ENCODE measurements at regions not wholly inside any gene's neighbourhood (a gene's known extent, or its start where the extent isn't known, plus 50 kb on each side); places are given as distances from the start of the nearest gene placed in this dataset.
"Not testable (repeated sequence)": the region's sequence is repeated elsewhere in the genome, so short reads cannot be mapped to it uniquely, and the experiment has no call there.

DNA sequence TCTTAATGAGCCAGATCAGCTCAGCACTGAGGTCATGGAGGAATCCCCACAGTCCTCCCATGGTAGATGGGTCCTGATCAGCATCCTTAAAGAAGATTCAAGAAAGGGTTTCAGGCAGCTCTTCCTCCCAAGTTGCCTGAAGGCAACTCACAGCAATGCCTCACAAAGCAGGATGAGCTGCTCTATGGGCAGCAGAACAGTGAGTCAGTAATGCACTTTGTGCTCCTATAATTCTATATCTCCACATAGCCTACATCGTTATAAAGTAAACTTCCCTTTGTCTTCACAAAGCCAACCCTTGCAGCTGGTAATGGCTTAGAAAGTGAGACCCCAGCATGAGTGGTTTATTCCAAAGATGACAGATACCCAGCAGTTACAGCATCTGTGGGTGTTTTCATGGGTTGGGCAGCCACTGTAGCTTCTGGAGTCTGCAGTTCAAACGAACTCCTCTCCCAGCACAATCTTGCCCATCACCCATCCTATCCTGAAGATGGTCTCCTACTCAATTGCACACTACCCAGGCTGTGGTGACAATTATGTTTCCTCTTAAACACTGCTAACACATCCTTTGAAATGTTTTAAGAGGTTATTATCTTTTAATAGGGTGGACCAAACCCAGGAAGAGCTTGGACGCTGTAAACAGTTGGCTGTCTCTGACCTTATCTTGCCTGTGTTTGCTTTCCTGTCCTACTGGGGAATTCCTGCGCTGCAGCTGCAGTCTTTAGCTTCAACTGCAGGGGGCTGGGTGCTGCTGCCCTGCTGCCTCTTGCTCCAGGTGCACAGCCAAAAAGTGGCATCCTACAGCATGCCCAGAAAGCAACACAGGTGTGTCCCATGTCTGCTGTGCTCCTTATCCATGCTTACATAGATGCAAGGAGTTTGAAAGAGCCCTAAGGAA, 286.9 kb downstream of the ANAPC1 start:
- DNase-seq = not testable (repeated sequence)

DNA sequence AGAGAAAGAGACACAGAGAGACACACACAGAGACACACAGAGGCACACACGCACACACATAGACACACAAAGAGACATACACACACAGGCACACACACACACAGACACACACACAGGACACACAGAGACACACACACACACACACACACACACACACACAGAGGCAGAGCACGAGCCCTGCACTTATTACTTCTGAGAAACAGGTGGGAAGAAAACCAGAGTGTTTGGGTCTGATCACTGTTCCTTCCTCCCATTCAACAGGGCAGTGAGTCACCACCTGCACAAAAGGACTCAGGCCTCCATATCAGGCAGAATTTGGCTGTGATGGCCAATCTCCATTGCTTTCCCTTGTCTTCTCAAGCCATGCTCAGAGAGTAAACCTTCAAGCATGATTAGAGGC, 285.0 kb downstream of the ANAPC1 start:
- DNase-seq = not testable (repeated sequence)

DNA sequence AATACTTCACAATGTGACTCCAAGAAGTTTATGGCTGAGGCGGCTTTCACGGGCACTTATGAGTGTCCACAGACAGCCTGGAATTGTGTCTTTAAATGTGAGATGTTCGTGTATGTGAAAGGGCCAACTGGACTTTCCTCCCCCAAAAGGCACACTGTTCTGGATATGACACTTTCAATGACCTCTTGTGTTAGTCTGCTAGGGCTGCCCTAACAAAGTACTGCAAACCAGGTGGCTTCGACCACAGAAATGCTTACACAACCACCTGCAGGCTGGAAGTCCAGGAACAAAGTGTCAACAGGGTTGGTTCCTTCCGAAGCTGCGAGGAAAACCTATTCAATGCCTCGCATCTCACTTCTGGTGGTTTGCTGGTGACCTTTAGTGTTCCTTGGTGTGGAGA, 281.7 kb downstream of the ANAPC1 start:
- not testable (repeated sequence) for DNase-seq

DNA sequence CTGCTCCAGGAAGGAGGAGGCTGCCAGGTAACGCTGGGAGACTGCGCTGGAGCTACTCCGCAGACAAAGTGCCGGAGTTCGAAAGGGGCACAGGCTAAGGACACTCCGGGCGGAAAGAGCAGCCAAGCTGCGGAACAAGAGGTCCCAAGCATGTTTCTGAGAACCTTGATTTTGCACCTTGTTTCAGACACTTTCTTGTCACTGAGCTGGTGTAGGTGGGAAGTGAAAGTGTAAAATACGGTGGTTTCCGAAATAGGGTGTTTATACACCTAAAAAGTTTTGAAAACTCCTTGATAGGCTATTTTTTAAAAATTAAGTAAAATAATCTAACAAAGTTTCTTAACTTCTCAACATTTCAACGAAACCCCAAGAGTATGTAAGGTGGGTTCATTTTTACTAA, 278.2 kb downstream of the ANAPC1 start:
- not testable (repeated sequence) for DNase-seq

DNA sequence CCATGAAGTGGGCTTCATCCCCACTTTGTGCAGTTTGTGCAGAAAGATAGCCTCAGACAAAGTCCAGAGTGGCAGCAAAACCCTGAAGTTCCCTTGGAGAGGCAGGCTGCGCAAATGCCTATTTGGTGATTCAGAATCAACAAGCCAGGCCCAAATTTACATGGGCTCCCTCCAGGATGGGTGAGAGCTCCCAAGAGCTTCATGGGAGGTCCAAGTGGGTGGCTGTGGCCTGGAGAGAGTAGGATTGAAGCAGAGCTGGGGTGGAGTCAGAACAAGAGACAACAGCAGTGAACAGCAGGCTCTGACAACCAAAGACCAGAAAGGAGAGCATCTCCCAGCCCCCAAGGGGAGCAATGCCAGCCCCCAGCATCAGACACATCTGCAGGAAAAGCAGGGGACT, 277.4 kb downstream of the ANAPC1 start:
- DNase-seq = not testable (repeated sequence)

DNA sequence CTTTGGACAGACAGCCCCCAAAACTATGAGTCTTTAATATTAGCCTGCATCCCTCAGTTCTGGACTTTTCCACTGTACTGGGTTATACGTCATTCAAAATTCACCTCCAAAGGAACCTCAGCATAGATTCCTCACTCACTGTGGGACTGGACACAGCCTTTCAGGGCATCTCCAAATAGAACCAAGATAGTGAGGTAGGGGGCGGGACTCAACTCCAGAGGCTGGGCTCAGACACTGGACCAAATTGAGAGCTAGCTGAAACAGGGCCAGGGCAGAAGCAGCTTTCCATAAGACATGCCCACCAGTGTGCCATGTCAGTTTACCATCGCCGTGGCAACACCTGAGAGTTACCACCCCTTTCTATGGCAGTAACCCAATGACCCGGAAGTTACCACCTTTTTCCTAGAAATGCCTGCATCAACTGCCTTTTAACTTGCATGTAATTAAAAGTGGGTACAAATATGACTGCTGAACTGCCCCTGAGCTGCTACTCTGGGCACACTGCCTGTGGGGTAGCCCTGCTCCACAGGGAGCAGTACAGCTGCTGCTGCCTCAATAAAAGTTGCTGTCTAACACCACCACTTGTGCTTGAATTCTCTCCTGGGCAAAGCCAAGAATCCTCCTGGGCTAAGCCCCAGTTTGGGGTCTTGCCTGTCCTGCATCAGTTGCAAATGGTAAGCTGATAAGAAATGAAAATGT, 274.7 kb downstream of the ANAPC1 start:
- DNase-seq = not testable (repeated sequence)

DNA sequence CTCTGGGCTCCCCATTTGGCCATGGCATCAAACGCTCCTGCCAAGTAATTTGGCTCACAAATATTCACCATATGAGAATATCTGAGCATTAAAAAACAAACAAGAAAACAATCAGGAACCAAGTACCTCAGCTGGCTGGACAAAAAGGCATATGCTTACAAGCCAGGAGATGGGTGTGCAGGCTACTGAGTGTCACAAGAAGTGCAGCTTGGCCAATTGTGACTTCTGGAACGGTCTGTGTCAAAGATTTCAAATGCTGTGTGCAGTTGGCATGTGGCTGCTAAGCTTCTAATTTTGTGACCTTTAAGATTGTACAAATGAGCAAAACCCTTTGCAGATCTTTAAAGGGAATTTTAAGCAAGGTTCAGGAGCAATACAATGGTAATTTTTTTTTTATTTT, 274.0 kb downstream of the ANAPC1 start:
- DNase-seq = not testable (repeated sequence)

DNA sequence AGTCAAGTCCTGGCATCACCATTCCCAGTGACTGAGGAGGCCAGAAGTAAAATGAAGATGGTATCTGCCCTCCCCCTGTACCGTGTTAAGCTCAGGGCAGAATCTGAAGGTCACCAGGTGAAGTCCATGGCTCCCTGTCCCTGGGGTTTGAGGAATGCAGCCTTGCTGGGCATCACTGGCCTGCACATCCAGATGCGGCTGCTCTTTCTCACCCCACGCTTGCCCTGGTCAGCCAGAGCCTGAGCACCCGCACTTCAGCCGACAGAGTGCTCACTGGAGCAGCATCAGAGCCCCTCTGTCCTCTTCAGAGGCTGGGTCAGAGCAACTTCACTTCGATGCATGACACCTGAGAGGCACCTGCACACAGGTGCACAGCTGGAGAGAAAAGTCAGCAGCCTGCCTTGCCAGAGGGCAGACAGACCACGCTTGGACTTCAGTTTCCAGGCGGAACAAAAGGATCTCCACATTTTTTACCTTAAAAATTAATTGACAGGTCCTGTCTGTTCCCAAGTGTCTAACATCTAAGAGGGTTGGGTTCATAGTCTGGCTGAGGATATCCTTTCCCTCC, 267.3 kb downstream of the ANAPC1 start:
- no peak for DNase-seq

DNA sequence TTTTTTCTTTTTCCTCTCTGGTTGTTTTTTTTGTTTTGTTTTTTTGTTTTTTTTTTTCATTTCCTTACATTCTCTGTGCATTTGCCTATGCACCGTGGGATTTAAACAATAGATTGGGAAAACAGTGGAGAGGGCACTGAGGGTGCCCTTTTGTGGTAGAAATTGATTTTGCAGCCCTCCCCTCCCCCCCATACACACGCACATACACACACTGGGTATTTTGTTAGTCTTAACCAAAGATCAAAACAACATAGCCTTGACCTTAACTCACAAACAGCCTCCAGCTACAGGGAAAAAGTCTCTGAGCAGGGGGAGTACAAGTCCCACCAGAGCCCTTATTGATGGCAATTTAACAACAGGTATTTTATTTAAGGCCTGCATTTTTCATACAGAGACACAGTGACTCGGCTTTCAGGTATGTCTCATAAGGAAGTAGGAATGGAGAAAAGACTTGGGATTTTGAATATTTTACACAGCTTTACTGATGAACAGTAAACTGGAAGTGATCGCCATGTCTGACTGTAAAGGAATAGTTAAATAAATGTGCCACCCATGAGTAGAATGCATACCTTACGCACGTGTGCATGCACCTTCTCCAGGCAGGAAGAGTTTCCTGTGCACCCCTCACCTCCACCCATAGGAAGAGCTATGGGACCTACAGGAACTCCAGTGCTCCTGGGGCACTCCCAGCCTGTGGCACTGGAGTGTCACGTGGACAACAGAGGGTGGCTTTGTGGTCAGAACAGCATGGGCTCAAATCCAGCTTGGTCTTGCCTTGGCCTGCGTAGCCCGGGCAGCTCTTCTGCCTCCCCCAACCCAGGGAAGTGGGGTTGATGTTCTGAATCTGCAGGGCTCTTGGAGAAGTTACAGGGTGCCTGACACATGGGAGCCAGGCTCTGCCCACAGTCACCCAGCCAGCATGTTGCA, 266.4 kb downstream of the ANAPC1 start:
- no peak for DNase-seq

DNA sequence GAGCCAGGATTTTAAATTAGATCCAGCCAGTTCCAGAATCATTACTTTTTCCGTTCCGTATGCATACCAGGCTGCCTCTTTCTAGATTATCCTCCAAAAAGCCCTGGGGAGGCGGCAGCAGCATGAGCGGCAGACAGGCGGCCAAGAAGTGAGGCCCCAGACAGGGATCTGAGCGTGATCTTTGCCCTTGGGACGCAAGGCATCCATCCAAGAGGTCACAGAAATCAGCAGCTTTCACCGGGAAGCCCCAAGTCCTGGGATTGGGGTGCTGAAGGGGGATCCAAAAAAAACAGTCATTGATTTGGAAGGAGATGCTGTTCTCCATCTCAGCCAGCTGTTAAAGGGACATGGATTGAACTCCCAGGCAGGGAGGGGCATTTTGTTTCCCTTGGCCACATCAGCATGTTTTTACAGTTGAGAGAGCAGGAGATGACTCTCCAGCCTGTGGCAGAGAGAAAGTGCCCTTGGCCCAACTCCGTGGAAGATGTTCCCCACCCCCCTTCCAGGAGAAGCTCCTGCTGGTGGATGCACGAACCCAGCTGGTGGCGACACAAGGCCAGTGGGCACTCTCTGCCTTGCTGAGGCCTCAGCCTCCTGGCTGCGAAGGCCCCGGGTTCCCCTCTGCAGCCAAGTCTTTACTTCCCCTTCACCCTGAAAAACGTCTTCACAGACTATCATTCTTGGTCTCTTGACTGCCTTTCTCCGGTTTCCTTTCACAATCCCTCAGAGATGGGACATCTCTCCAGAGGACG, 265.6 kb downstream of the ANAPC1 start:
- no peak for DNase-seq

DNA sequence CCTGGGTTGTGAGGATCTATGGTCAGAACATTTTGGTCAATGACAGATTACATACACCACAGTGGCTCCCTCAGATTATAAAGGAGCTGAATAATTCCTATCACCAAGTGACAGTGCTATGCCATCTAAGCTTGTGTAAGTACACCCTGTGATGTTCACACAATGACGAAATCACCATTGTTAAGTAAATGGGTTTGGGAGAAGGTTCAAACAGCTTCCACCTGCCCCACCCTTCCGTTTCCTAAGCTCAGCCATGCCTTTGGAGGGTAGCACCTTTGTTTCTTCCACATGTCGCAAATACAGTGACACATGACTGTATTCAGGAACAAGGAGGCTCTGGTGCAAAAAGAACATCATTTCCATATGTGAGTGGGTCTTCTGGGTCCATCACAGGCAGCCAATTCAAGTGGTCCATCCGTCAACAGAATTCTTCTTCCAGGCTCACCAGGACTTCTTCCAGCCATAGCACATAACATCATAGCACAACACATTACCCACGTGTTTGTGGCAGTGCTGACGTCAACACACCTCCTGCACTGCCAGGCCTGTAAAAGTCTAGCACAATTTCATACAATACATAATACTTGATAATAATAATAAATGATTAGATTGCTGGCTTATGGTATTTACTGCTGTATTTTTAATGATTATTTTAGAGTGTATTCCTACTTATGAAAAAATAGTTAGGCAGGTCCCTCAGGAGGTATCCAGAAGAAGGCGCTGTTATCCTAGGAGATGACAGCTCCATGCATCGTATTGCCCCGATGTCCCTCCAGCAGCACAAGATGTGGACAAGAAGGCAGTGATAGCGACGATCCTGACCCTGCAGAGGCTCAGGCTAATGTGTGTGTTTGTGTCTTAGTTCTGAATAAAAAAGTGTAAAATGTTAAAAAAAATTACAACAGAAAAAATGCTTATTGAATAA, 264.8 kb downstream of the ANAPC1 start:
- no peak for DNase-seq

DNA sequence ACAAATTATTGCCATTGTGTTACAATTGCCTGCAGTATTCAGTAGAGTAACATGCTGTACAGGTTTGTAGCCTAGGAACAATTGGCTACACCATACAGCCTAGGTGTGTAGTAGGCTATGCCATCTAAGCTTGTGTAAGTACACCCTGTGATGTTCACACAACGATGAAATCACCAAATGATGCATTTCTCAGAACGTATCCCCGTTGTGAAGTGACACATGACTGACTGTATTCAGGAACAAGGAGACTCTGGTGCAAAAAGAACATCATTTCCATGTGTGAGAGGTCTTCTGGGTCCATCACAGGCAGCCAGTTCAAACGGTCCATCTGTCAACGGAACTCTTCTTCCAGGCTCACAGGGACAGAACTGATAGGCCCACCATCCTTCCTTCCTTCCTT, 263.7 kb downstream of the ANAPC1 start:
- no peak for DNase-seq

DNA sequence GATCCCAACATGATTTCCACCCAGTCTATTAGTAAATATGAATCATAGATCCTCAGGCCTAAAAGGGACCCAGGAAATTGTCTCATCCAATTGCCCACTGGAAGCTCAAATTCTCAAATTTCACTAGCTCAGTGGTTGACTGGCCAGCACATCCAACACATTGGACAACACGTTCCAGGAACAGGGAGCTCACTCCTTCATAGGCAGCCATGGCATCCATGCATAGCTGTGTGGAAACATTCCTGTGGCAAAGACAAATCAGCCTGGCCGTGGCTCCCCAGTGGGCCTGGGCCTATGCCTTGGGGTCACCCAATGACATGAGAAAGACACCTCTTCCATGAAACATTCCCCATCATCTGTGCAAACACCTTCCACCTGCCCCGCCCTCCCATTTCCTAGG, 261.1 kb downstream of the ANAPC1 start:
- DNase-seq = no peak

DNA sequence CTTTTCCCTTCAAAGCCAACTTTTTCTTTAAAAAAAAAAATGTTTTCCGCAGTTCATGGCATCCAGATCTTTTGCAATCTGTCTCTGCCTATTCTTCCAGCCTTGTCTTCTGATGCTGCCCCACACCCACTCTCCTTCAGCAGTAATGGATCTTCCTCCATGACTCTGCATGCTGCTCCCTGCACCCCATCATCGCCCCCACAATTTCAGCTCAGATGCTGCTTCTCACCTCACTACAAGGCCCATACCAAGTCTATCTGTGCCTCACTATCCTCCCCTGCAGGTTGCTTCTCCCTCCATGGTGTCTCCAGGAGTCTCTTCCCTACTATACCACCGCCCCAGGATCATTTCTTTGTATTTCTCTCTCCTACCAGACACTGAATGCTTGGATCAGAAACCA, 260.6 kb downstream of the ANAPC1 start:
- DNase-seq = no peak

DNA sequence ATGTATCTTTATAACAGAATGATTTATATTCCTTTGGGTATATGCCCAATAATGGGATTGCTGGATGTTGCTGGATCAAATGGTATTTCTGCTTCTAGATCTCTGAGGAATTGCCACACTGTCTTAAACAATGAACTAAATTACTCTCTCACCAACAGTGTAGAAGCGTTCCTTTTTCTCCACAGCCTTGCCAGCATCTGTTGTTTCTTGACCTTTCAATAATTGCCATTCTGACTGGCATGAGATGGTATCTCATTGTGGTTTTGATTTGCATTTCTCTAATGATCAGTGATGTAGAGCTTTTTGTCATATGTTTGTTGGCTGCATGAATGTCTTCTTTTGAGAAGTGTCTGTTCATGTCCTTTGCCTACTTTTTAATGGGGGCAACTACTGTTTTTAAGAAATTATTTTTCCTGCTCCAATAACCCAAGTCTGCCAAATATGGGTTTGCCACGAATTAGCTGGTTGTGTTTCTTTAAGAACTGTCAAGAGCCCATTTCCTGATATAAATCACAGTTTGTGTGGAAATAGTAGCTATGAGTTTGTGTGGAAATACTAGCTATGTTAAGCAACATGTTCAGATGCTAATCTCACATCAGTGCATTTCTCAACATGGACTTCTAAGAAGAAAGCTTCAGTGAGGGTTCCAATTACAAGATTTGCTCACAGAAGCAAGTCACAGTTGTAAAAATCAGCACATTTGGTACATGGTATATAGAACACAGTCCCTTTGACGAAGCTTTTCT, 259.4 kb downstream of the ANAPC1 start:
- no peak for DNase-seq

DNA sequence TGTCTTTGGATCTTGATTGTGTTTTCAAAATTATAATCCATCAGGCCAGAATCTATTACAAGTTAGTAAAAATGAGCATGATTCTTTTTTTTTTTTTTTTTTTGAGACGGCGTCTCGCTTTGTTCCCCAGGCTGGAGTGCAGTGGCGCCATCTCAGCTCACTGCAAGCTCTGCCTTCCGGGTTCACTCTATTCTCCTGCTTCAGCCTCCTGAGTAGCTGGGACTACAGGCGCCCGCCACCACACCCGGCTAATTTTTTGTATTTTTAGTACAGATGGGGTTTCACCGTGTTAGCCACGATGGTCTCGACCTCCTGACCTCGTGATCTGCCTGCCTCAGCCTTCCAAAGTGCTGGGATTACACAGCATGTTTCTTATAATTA, 258.8 kb downstream of the ANAPC1 start:
- not testable (repeated sequence) for DNase-seq

DNA sequence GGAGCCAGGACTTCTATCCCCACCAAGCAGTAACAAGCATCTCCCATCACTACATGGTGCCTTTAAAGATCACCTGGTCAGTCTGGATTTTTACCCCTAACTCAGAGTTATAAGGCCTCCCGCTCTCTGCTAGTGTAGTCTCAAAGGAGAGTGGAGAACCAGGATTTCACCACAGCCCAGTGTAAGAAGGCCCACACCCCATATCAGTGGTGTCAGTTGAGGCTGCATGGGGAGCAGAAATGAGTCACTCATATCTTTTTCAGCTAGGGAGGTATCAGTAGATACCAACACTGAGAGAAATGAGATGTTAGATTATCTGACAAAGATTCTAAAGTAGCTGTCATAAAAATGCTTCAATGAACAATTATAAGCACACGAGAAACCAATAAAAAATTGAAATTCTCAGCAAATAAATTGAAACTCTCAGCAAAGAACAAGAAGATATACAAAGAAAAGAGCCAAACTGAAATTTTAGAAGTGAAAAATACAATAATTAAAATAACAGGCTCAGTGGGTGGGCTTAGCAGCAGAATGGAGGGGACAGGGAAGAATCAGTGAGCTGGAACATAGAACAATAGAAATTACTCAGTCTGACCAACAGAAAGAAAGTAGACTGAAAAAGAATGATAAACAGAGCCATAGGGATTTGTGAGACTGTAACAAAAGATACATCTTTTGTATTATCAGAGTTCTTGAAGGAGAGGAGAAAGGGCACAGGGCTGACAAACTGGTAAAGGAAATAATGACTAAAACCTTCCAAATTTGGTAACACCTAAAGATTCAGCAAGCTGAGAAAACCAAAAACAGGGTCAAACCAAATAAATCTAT, 257.7 kb downstream of the ANAPC1 start:
- no peak for DNase-seq

DNA sequence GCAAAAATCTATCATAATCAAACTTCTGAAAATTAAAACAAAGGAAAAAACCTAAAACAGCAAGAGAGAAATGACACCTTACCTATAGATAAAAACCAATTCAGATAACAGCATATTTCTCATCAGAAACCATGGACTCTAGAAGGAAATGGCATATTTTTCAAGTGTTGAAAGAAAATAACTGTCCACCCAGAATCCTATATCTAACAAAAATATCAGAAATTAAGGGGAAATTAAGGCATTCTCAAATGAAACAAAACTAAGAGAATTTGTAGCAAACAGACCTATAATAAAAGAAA, 257.2 kb downstream of the ANAPC1 start:
- DNase-seq = no peak

DNA sequence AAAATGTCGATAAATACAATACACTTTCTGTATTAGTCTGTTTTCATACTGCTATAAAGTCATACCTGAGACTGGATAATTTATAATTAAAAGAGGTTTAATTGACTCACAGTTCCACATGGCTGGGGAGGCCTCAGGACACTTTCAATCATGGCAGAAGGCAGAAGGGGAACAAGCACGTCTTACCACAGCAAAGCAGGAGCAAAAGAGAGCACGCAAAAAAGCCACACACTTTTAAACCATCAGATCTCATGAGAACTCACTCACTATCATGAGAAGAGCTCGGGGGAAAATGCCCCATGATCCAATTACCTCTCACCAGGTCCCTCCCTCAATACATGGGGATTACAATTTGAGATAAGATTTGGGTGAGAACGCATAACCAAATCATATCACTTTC, 256.7 kb downstream of the ANAPC1 start:
- DNase-seq = no peak

Data from activated CD8-positive, alpha-beta memory T cell treated with anti-CD3 and anti-CD28 coated beads for 24 hours (primary cell).